ENCODE measurements at regions not wholly inside any gene's neighbourhood (a gene's known extent, or its start where the extent isn't known, plus 50 kb on each side); places are given as distances from the start of the nearest gene placed in this dataset.
A peak's percentile ranks its signal among the peaks of the same experiment; 100 is the strongest.

DNA sequence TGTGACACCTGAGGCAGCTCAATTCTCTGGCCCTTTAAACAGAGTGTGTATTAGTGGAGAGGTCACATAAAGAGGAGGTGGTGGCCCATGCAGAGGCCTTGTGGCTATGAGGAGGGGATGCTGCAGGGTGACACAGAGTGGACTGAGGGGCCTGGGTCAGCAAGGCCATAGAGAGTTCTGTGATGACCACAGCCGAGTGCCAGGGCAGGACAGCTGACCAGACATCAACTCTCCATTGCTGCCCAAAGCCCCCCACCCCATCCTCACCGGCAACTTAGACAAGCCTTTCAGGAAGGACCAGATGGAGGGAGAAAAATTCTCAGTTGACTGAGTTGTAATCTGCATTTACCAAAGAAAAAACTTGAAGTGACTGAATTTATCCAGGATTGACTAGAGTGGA lies 378.1 kb downstream of the RPS24 start:
- no peak overlapping the region for H2BK15ac ChIP-seq (replicated peaks; ENCODE audit: low read depth)
- H3K4me1 ChIP-seq (ENCODE audit: control insufficient read depth, low read depth, low read length) = peaks cover 3% of the 10 kb centered on the region
- no peak overlapping the region for H4K8ac ChIP-seq (ENCODE audit: low read depth, low read length)
- WGBS (ENCODE audit: extremely low coverage, insufficient coverage, low lambda C conversion rate) = no CpG with 5 or more reads among the region's 2 CpGs
- no peak overlapping the region for H3K9ac ChIP-seq (ENCODE audit: low read length)
- DNase-seq = no peak
- no peak overlapping the region for H3K4me2 ChIP-seq (ENCODE audit: low read length)
- H3K23ac ChIP-seq (ENCODE audit: low read length) = peak overlapping the region; percentile 54
- no peaks in the 10 kb centered on the region for H3K79me1 ChIP-seq (ENCODE audit: low read length)
- no peak overlapping the region for H2AK5ac ChIP-seq (ENCODE audit: low read length)
- H2BK120ac ChIP-seq (ENCODE audit: low read depth, low read length) = no peak overlapping the region
- H3K27ac ChIP-seq (ENCODE audit: low read depth, low read length) = no peak overlapping the region
- no peak overlapping the region for H3K4ac ChIP-seq (ENCODE audit: low read depth, low read length)
- no peaks in the 10 kb centered on the region for H3K79me2 ChIP-seq (ENCODE audit: control insufficient read depth, insufficient read depth, low read length)
- no peaks in the 10 kb centered on the region for H3K27me3 ChIP-seq (ENCODE audit: insufficient read depth, low read length, poor library complexity)
- no peak overlapping the region for H4K5ac ChIP-seq (ENCODE audit: low read length)
- H3K36me3 ChIP-seq (ENCODE audit: control insufficient read depth, insufficient read depth, low read length) = no peaks in the 10 kb centered on the region
- H3K18ac ChIP-seq (ENCODE audit: low read length) = no peak overlapping the region
- no peak overlapping the region for H3K4me3 ChIP-seq (ENCODE audit: low read length)
- no peak overlapping the region for H3K56ac ChIP-seq (ENCODE audit: low read length)
- no peak overlapping the region for H2BK5ac ChIP-seq (ENCODE audit: low read length)

DNA sequence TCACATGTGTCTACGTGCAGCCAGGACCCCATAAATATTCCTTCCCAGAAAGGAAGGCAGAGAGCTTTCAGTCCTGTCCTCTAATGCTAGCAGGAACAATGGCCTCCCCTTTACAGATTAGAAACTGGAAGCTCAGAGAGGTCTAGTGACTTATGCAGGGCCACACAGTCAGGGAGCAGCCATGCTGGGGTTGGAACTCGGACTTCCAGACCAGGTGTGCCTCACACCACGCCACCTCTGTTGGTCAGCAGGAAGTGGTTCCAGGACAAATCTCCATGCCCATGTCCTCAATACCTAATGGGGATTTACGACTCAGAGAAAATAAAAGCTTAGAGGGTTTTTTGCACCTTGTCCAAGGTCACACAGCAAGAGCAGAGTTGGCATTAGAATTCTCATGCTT lies 378.9 kb downstream of the RPS24 start:
- H3K79me1 ChIP-seq (ENCODE audit: low read length) = no peaks in the 10 kb centered on the region
- peaks cover under 1% of the 10 kb centered on the region for H3K4me1 ChIP-seq (ENCODE audit: control insufficient read depth, low read depth, low read length)
- H3K27ac ChIP-seq (ENCODE audit: low read depth, low read length) = no peak overlapping the region
- WGBS (ENCODE audit: extremely low coverage, insufficient coverage, low lambda C conversion rate) = no CpG with 5 or more reads among the region's 4 CpGs
- no peak overlapping the region for H3K56ac ChIP-seq (ENCODE audit: low read length)
- no peaks in the 10 kb centered on the region for H3K27me3 ChIP-seq (ENCODE audit: insufficient read depth, low read length, poor library complexity)
- no peak overlapping the region for H3K18ac ChIP-seq (ENCODE audit: low read length)
- H3K4ac ChIP-seq (ENCODE audit: low read depth, low read length) = no peak overlapping the region
- DNase-seq = no peak
- H2BK5ac ChIP-seq (ENCODE audit: low read length) = no peak overlapping the region
- no peak overlapping the region for H3K23ac ChIP-seq (ENCODE audit: low read length)
- no peak overlapping the region for H3K4me3 ChIP-seq (ENCODE audit: low read length)
- H2BK120ac ChIP-seq (ENCODE audit: low read depth, low read length) = no peak overlapping the region
- no peaks in the 10 kb centered on the region for H3K79me2 ChIP-seq (ENCODE audit: control insufficient read depth, insufficient read depth, low read length)
- no peak overlapping the region for H3K4me2 ChIP-seq (ENCODE audit: low read length)
- no peak overlapping the region for H2AK5ac ChIP-seq (ENCODE audit: low read length)
- no peak overlapping the region for H3K9ac ChIP-seq (ENCODE audit: low read length)
- no peaks in the 10 kb centered on the region for H3K36me3 ChIP-seq (ENCODE audit: control insufficient read depth, insufficient read depth, low read length)
- no peak overlapping the region for H2BK15ac ChIP-seq (replicated peaks; ENCODE audit: low read depth)
- no peak overlapping the region for H4K8ac ChIP-seq (ENCODE audit: low read depth, low read length)
- H4K5ac ChIP-seq (ENCODE audit: low read length) = no peak overlapping the region

DNA sequence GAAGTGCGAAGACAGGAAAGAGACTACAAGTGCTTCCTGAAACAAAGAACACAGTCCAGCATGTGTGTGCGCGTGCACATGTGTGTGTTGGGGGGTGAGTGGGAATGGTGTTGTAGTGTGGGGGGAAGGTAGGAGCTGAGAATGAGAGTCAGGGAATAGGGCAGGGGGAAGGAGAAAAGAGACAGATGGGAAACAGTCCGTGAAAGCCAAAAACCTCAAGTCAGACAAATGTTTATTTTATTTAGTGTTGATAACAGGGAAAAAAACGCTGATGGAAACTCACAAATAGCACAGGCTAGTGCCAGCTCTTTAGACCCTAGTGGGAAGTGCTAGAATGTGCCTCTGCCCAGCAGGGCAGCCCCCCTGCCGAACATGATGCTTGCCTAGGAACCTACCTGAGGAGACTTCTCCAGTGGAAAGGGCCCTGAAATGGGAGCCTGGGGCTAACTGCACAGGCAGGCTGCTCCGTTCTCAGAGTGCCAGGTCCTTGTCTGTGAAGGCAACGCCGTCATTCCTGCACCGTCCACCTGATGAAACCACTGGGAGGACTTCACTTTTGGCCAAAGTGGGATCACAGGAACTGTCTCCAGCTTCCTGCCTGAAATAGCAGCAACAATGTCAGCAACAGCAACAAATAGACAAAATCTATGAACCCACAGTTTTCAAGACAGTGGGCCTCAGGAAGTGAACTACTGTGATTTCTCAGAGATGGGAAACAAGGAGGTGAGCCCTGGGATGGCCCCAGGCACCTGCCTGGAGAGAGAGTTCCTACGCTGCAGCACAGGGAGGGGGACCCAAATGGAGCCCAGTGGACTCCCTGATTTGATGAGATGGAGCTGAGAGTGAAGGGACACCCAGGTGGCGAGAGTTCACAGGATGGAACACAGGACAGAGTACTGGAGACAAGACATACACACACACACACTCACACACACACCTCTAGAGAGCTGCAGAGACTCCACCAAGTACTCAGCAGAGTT lies 379.7 kb downstream of the RPS24 start:
- Histone ChIP-seq H3K36me3 (ENCODE audit: control insufficient read depth, insufficient read depth, low read length) (no peaks in the 10 kb centered on the region), H4K5ac (ENCODE audit: low read length) (no peak overlapping the region), H2BK120ac (ENCODE audit: low read depth, low read length) (no peak overlapping the region), H3K27me3 (ENCODE audit: insufficient read depth, low read length, poor library complexity) (no peaks in the 10 kb centered on the region), H3K56ac (ENCODE audit: low read length) (no peak overlapping the region), H3K27ac (ENCODE audit: low read depth, low read length) (no peak overlapping the region), H3K79me1 (ENCODE audit: low read length) (no peaks in the 10 kb centered on the region), H3K9ac (ENCODE audit: low read length) (no peak overlapping the region), H3K18ac (ENCODE audit: low read length) (no peak overlapping the region), H3K79me2 (ENCODE audit: control insufficient read depth, insufficient read depth, low read length) (no peaks in the 10 kb centered on the region), H2AK5ac (ENCODE audit: low read length) (no peak overlapping the region), H3K4me1 (ENCODE audit: control insufficient read depth, low read depth, low read length) (no peaks in the 10 kb centered on the region), H3K4me3 (ENCODE audit: low read length) (no peak overlapping the region), H3K4ac (ENCODE audit: low read depth, low read length) (no peak overlapping the region), H2BK15ac (replicated peaks; ENCODE audit: low read depth) (no peak overlapping the region), H2BK5ac (ENCODE audit: low read length) (no peak overlapping the region), H4K8ac (ENCODE audit: low read depth, low read length) (no peak overlapping the region), H3K23ac (ENCODE audit: low read length) (no peak overlapping the region), H3K4me2 (ENCODE audit: low read length) (no peak overlapping the region)
- WGBS (ENCODE audit: extremely low coverage, insufficient coverage, low lambda C conversion rate) = no CpG with 5 or more reads among the region's 12 CpGs
- no peak for DNase-seq

DNA sequence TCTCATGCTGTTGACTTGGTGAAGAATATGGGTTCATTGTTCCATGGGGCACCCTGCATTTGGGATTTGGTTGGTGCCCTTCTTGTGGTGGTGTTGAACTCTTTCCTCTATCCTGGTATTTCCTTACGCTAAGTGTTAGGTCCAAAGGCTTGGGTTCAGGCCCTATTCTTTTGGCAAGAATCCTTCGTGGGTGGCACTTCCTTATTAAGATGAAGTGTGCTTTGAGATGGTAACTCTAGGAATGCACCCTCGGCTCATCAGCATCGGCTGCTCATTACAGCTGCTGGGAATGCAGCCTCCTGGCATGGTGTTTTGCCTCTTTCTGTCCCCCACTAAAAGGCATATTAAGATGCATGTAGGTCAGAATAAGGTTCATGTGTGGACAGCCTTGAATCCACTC lies 380.7 kb downstream of the RPS24 start:
- no peaks in the 10 kb centered on the region for H3K27me3 ChIP-seq (ENCODE audit: insufficient read depth, low read length, poor library complexity)
- no peak overlapping the region for H2BK5ac ChIP-seq (ENCODE audit: low read length)
- H2BK15ac ChIP-seq (replicated peaks; ENCODE audit: low read depth) = no peak overlapping the region
- no peak overlapping the region for H3K9ac ChIP-seq (ENCODE audit: low read length)
- no peak overlapping the region for H2AK5ac ChIP-seq (ENCODE audit: low read length)
- WGBS (ENCODE audit: extremely low coverage, insufficient coverage, low lambda C conversion rate) = no CpG with 5 or more reads among the region's 4 CpGs
- H3K18ac ChIP-seq (ENCODE audit: low read length) = no peak overlapping the region
- H3K4me3 ChIP-seq (ENCODE audit: low read length) = no peak overlapping the region
- H3K23ac ChIP-seq (ENCODE audit: low read length) = no peak overlapping the region
- H3K79me2 ChIP-seq (ENCODE audit: control insufficient read depth, insufficient read depth, low read length) = no peaks in the 10 kb centered on the region
- H4K5ac ChIP-seq (ENCODE audit: low read length) = no peak overlapping the region
- H3K4me2 ChIP-seq (ENCODE audit: low read length) = no peak overlapping the region
- H3K4ac ChIP-seq (ENCODE audit: low read depth, low read length) = no peak overlapping the region
- no peak overlapping the region for H2BK120ac ChIP-seq (ENCODE audit: low read depth, low read length)
- no peak overlapping the region for H3K56ac ChIP-seq (ENCODE audit: low read length)
- no peaks in the 10 kb centered on the region for H3K4me1 ChIP-seq (ENCODE audit: control insufficient read depth, low read depth, low read length)
- H4K8ac ChIP-seq (ENCODE audit: low read depth, low read length) = no peak overlapping the region
- no peaks in the 10 kb centered on the region for H3K79me1 ChIP-seq (ENCODE audit: low read length)
- no peaks in the 10 kb centered on the region for H3K36me3 ChIP-seq (ENCODE audit: control insufficient read depth, insufficient read depth, low read length)
- DNase-seq = no peak
- no peak overlapping the region for H3K27ac ChIP-seq (ENCODE audit: low read depth, low read length)

DNA sequence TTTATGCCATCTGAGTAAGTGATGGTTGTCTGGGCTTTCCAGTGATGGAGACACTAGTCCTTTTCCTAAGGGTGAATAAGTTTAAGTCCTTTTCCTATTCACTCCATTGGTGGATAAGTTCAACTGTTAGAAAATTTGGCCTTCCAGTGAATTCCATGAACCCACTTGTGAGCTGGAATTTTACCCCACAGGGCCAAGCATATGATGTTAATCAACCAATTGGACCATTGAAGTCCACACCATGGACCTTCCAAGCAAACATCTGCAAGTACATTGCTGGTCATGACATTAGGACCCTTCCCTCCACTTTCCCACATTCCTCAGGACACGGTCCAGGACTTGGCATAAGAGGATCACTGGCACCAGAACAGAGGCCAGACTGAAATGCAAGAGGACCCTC lies 381.4 kb downstream of the RPS24 start:
- no peak overlapping the region for H4K5ac ChIP-seq (ENCODE audit: low read length)
- no peak overlapping the region for H2BK15ac ChIP-seq (replicated peaks; ENCODE audit: low read depth)
- no peak overlapping the region for H4K8ac ChIP-seq (ENCODE audit: low read depth, low read length)
- no peak for DNase-seq
- H3K4me2 ChIP-seq (ENCODE audit: low read length) = no peak overlapping the region
- no peak overlapping the region for H2BK5ac ChIP-seq (ENCODE audit: low read length)
- H3K18ac ChIP-seq (ENCODE audit: low read length) = no peak overlapping the region
- H3K27ac ChIP-seq (ENCODE audit: low read depth, low read length) = no peak overlapping the region
- H3K4me3 ChIP-seq (ENCODE audit: low read length) = no peak overlapping the region
- no peaks in the 10 kb centered on the region for H3K4me1 ChIP-seq (ENCODE audit: control insufficient read depth, low read depth, low read length)
- H2AK5ac ChIP-seq (ENCODE audit: low read length) = no peak overlapping the region
- no peak overlapping the region for H3K9ac ChIP-seq (ENCODE audit: low read length)
- no peak overlapping the region for H3K56ac ChIP-seq (ENCODE audit: low read length)
- H3K79me1 ChIP-seq (ENCODE audit: low read length) = no peaks in the 10 kb centered on the region
- H3K79me2 ChIP-seq (ENCODE audit: control insufficient read depth, insufficient read depth, low read length) = no peaks in the 10 kb centered on the region
- no peaks in the 10 kb centered on the region for H3K27me3 ChIP-seq (ENCODE audit: insufficient read depth, low read length, poor library complexity)
- no CpG with 5 or more reads among the region's 1 CpG for WGBS (ENCODE audit: extremely low coverage, insufficient coverage, low lambda C conversion rate)
- no peak overlapping the region for H2BK120ac ChIP-seq (ENCODE audit: low read depth, low read length)
- H3K23ac ChIP-seq (ENCODE audit: low read length) = no peak overlapping the region
- no peak overlapping the region for H3K4ac ChIP-seq (ENCODE audit: low read depth, low read length)
- H3K36me3 ChIP-seq (ENCODE audit: control insufficient read depth, insufficient read depth, low read length) = no peaks in the 10 kb centered on the region

Data from mesendoderm (in vitro differentiated cells).